Uterus (tissue), 3 donors: ENCODE measurements at regions not wholly inside any gene's neighbourhood (a gene's known extent, or its start where the extent isn't known, plus 50 kb on each side); places are given as distances from the start of the nearest gene placed in this dataset.
"Not testable (repeated sequence)": the region's sequence is repeated elsewhere in the genome, so short reads cannot be mapped to it uniquely, and the experiment has no call there.

Source experiments
- DNase-seq, 2 donors: peaks; one replicate each; pipeline ENCODE4 v3.0.0-alpha.2; 2019 to 2020
- H3K27ac ChIP-seq, 2 donors: fragments of 200-600 bp; sonication (generic); 1 replicate in 1 of 2; 2 replicates in 1 of 2; pipeline ENCODE4 v1.5.1; 2016 to 2018
- H3K27me3 ChIP-seq, 2 donors: fragments of 200-600 bp; sonication (generic); one replicate each; pipeline ENCODE4 v1.5.1; 2018 to 2019; ENCODE audit warnings: control low read depth in 1 of 2
- H3K36me3 ChIP-seq, 2 donors: fragments of 200-600 bp; sonication (generic); one replicate each; pipeline ENCODE4 v1.5.1; 2019; ENCODE audit warnings: control low read depth in 1 of 2
- H3K4me1 ChIP-seq, 2 donors: fragments of 200-600 bp; sonication (generic); one replicate each; pipeline ENCODE4 v1.5.1; 2018 to 2019; ENCODE audit warnings: control low read depth in 1 of 2
- H3K4me3 ChIP-seq, 2 donors: fragments of 200-600 bp; sonication (generic); 1 replicate in 1 of 2; 2 replicates in 1 of 2; pipeline ENCODE4 v1.5.1; 2018 to 2019; ENCODE audit warnings: mild to moderate bottlenecking in 1 of 2
- H3K9me3 ChIP-seq, 2 donors: fragments of 200-600 bp; sonication (generic); one replicate each; pipeline ENCODE4 v1.5.1; 2019; ENCODE audit warnings: control low read depth in 1 of 2
- CTCF ChIP-seq, 4 experiments: fragments of 200-600 bp in 2 of 4; fragments of 450-650 bp in 2 of 4; sonication (generic) in 2 of 4; IDR thresholded peaks; one replicate each; pipeline ENCODE4 v1.5.1; 2016 to 2019; ENCODE audit warnings: antibody characterized with exemption in 4 of 4, mild to moderate bottlenecking in 2 of 4, moderate library complexity in 1 of 4
- POLR2A ChIP-seq, 2 donors: fragments of 450-650 bp; IDR thresholded peaks; one replicate each; pipeline ENCODE4 v1.6.1; 2016; ENCODE audit warnings: antibody characterized with exemption in 2 of 2, mild to moderate bottlenecking in 1 of 2, moderate library complexity in 1 of 2
- intact Hi-C: fragments of 100-400 bp; cut with DNase I; formaldehyde crosslinking; loops from one replicate; pipeline ENCODE4 v1.15.1; 2023; ENCODE audit warnings: low total_unique reads
- donor health status: DM: yes; HTN: yes; CAD: no.

- no peak for DNase-seq
- no peaks in the 10 kb centered on the region for H3K27me3 ChIP-seq
- H3K4me3 ChIP-seq = no peak overlapping the region
- intact Hi-C loops = no loop called here
- H3K36me3 ChIP-seq = no peaks in the 10 kb centered on the region
- no peaks in the 10 kb centered on the region for H3K4me1 ChIP-seq
- no peaks in the 10 kb centered on the region for H3K9me3 ChIP-seq
- no peak for TF ChIP-seq CTCF (IDR thresholded peaks at IDR 0.05)
- TF ChIP-seq POLR2A (IDR thresholded peaks at IDR 0.05) = no peak
- no peak overlapping the region for H3K27ac ChIP-seq
Observed at GRCh38 chr5:175340180-175340579, 103.8 kb downstream of the DRD1 start.

- intact Hi-C loops = no loop called here
- DNase-seq = no peak
- no peak overlapping the region for H3K27ac ChIP-seq
Observed at GRCh38 chr5:175337680-175338079, 106.3 kb downstream of the DRD1 start.

GRCh38 chr5:175336781-175337180 lies 107.2 kb downstream of the DRD1 start:
- DNase-seq = no peak
- Histone ChIP-seq H3K27me3 (no peaks in the 10 kb centered on the region), H3K4me1 (no peaks in the 10 kb centered on the region), H3K36me3 (no peaks in the 10 kb centered on the region), H3K4me3 (no peak overlapping the region), H3K9me3 (no peaks in the 10 kb centered on the region), H3K27ac (no peak overlapping the region)
- intact Hi-C loops = no loop called here
- TF ChIP-seq CTCF (IDR thresholded peaks at IDR 0.05) (no peak), POLR2A (IDR thresholded peaks at IDR 0.05) (no peak)

More at GRCh38 chr5:175337680-175338079, 106.3 kb downstream of the DRD1 start:
- Histone ChIP-seq H3K36me3 (no peaks in the 10 kb centered on the region), H3K9me3 (no peaks in the 10 kb centered on the region), H3K27me3 (no peaks in the 10 kb centered on the region), H3K4me3 (no peak overlapping the region), H3K4me1 (no peaks in the 10 kb centered on the region)
- no peak for TF ChIP-seq CTCF (IDR thresholded peaks at IDR 0.05)

- Histone ChIP-seq H3K27me3 (no peaks in the 10 kb centered on the region), H3K4me3 (no peak overlapping the region), H3K36me3 (no peaks in the 10 kb centered on the region), H3K27ac (no peak overlapping the region), H3K9me3 (no peaks in the 10 kb centered on the region), H3K4me1 (no peaks in the 10 kb centered on the region)
- no peak for TF ChIP-seq CTCF (IDR thresholded peaks at IDR 0.05)
- TF ChIP-seq POLR2A (IDR thresholded peaks at IDR 0.05) = no peak
- intact Hi-C loops = no loop called here
- no peak for DNase-seq
Observed at GRCh38 chr5:175335691-175336090, 108.3 kb downstream of the DRD1 start.

- H3K4me1 ChIP-seq, H3K9me3 ChIP-seq, H3K36me3 ChIP-seq, H3K4me3 ChIP-seq, intact Hi-C loops, DNase-seq, H3K27me3 ChIP-seq, H3K27ac ChIP-seq: not testable (repeated sequence)
Observed at GRCh38 chr5:175331173-175332036, 112.6 kb downstream of the DRD1 start.
